ENCODE measurements at regions not wholly inside any gene's neighbourhood (a gene's known extent, or its start where the extent isn't known, plus 50 kb on each side); places are given as distances from the start of the nearest gene placed in this dataset.

DNA sequence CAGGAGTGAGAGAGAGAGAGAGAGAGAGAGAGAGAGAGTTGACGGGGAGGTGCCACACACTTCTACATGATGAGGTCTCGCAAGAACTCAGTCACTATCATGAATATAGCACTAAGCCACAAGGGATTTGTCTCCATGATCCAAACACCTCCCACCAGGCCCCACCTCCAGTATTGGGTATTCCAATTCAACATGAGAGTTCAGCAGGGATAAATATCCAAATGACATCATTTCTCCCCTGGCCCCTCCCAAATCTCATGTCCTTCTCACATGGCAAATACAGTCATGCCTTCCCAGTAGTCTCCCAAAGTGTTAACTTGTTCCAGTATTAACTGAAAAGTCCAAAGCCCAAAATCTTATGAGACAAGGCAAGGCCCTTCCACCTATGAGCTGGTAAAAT lies 330.7 kb downstream of the CDH26 start (continued):
- TF ChIP-seq CHD7 (IDR thresholded peaks at IDR 0.05; ENCODE audit: insufficient replicate concordance, low read length) (no peak), CBX8 (IDR thresholded peaks at IDR 0.05; ENCODE audit: borderline replicate concordance, low read depth, low read length) (no peak), CHD1 (IDR thresholded peaks at IDR 0.05; ENCODE audit: low read depth, low read length) (no peak), SAP30 (IDR thresholded peaks at IDR 0.05; ENCODE audit: insufficient read depth, insufficient replicate concordance, low read length) (no peak)

Data from H1 (cell line).